Neuronal stem cell (in vitro differentiated cells): ENCODE measurements at regions not wholly inside any gene's neighbourhood (a gene's known extent, or its start where the extent isn't known, plus 50 kb on each side); places are given as distances from the start of the nearest gene placed in this dataset.

Source experiments
- DNase-seq: peaks from one replicate; pipeline ENCODE4 v3.0.0-alpha.2; 2013; ENCODE audit warnings: low spot score
- H2AFZ ChIP-seq: one replicate; pipeline ENCODE4 v1.6.1; 2013; ENCODE audit warnings: mild to moderate bottlenecking, low read length, inconsistent platforms
- H2AK5ac ChIP-seq: 2 replicates; pipeline ENCODE4 v1.6.1; 2013; ENCODE audit warnings: low read depth, mild to moderate bottlenecking, inconsistent platforms, low read length, moderate library complexity, mixed read lengths
- H2BK120ac ChIP-seq: 2 replicates; pipeline ENCODE4 v1.6.1; 2013; ENCODE audit warnings: low read depth, mild to moderate bottlenecking, inconsistent platforms, low read length, moderate library complexity, mixed read lengths
- H2BK12ac ChIP-seq: one replicate; pipeline ENCODE4 v1.6.1; 2013; ENCODE audit warnings: low read length, inconsistent platforms
- H2BK15ac ChIP-seq: 2 replicates; pipeline ENCODE4 v1.6.1; 2013; ENCODE audit warnings: mild to moderate bottlenecking, low read length, inconsistent platforms, mixed read lengths
- H2BK5ac ChIP-seq: one replicate; pipeline ENCODE4 v1.6.1; 2013; ENCODE audit warnings: inconsistent platforms, mild to moderate bottlenecking, low read length, moderate library complexity
- H3K14ac ChIP-seq: one replicate; pipeline ENCODE4 v1.6.1; 2013; ENCODE audit warnings: low read length, inconsistent platforms
- H3K18ac ChIP-seq: 2 replicates; pipeline ENCODE4 v1.6.1; 2013; ENCODE audit warnings: low read length, inconsistent platforms
- H3K23ac ChIP-seq: 2 replicates; pipeline ENCODE4 v1.6.1; 2013; ENCODE audit warnings: low read depth, mild to moderate bottlenecking, mixed read lengths, low read length, inconsistent platforms; ENCODE audit not compliant: poor library complexity
- H3K27ac ChIP-seq: replicated peaks from 3 replicates; pipeline ENCODE4 v1.5.1; 2013; ENCODE audit warnings: low read length, inconsistent platforms
- H3K27me3 ChIP-seq, 3 experiments: 2 replicates each; pipeline ENCODE4 v1.6.1; 2013; ENCODE audit warnings: low read length in 3 of 3, mild to moderate bottlenecking in 2 of 3, inconsistent platforms in 1 of 3, low read depth in 1 of 3, mixed read lengths in 1 of 3, moderate library complexity in 1 of 3; ENCODE audit not compliant: control insufficient read depth in 3 of 3, insufficient read depth in 3 of 3
- H3K36me3 ChIP-seq, 2 donors: replicated peaks in 1 of 2; 2 replicates each; pipeline ENCODE4 v1.6.1; 2013; ENCODE audit warnings: low read length in 2 of 2; ENCODE audit not compliant: control insufficient read depth in 2 of 2, insufficient read depth in 2 of 2
- H3K4ac ChIP-seq: 2 replicates; pipeline ENCODE4 v1.6.1; 2013; ENCODE audit warnings: inconsistent platforms, mild to moderate bottlenecking, low read length, moderate library complexity
- H3K4me1 ChIP-seq, 2 donors: 1 replicate in 1 of 2; 2 replicates in 1 of 2; pipeline ENCODE4 v1.6.1; 2013; ENCODE audit warnings: low read length in 2 of 2, low read depth in 1 of 2; ENCODE audit not compliant: control insufficient read depth in 2 of 2, insufficient read depth in 1 of 2
- H3K4me2 ChIP-seq: one replicate; pipeline ENCODE4 v1.6.1; 2013; ENCODE audit warnings: mild to moderate bottlenecking, low read length, inconsistent platforms; ENCODE audit not compliant: insufficient read depth, poor library complexity, severe bottlenecking
- H3K4me3 ChIP-seq, 2 donors: 2 replicates each; pipeline ENCODE4 v1.5.1; 2013; ENCODE audit warnings: low read length in 2 of 2, mild to moderate bottlenecking in 2 of 2, inconsistent platforms in 1 of 2, moderate library complexity in 1 of 2
- H3K79me1 ChIP-seq: one replicate; pipeline ENCODE4 v1.6.1; 2013; ENCODE audit warnings: low read depth, mild to moderate bottlenecking, inconsistent platforms, low read length, moderate library complexity
- H3K9ac ChIP-seq: one replicate; pipeline ENCODE4 v1.6.1; 2013; ENCODE audit warnings: mild to moderate bottlenecking, low read depth, low read length, inconsistent platforms; ENCODE audit not compliant: poor library complexity
- H3K9me3 ChIP-seq, 2 donors: replicated peaks in 1 of 2; 2 replicates each; pipeline versions ENCODE3 to v1.6.1; 2013; ENCODE audit warnings: low read length in 2 of 2, mild to moderate bottlenecking in 2 of 2, inconsistent platforms in 1 of 2, low read depth in 1 of 2, mixed read lengths in 1 of 2, moderate library complexity in 1 of 2; ENCODE audit not compliant: control insufficient read depth in 2 of 2, insufficient read depth in 1 of 2
- H4K8ac ChIP-seq: one replicate; pipeline ENCODE4 v1.6.1; 2013; ENCODE audit warnings: low read depth, mild to moderate bottlenecking, inconsistent platforms, low read length, moderate library complexity
- H4K91ac ChIP-seq: one replicate; pipeline ENCODE4 v1.6.1; 2013; ENCODE audit warnings: low read length, low read depth, mild to moderate bottlenecking, inconsistent platforms; ENCODE audit not compliant: poor library complexity
- WGBS, 2 donors: extraction: QIAGEN DNeasy Blood & Tissue Kit; methylation state at CpG; one replicate each; pipeline ENCODE4 v1.1.7; 2013; ENCODE audit warnings: missing lambda C conversion rate in 2 of 2, mixed read lengths in 1 of 2; ENCODE audit not compliant: insufficient read length in 2 of 2, insufficient replicate concordance in 1 of 2; ENCODE audit errors: extremely low coverage in 2 of 2; 5-methylcytosine and 5-hydroxymethylcytosine counted together

- Histone ChIP-seq H3K9me3 (peaks cover 0 to 2% of the 10 kb centered on the region in 2 donors), H3K79me1 (no peaks in the 10 kb centered on the region), H3K27me3 (no peaks in the 10 kb centered on the region), H3K4me2 (no peak overlapping the region), H2BK12ac (no peak overlapping the region), H2BK120ac (no peak overlapping the region), H3K4me3 (no peak overlapping the region), H2BK15ac (no peak overlapping the region), H3K36me3 (no peaks in the 10 kb centered on the region), H3K14ac (no peak overlapping the region), H3K23ac (no peak overlapping the region), H3K18ac (no peak overlapping the region), H4K91ac (no peak overlapping the region), H3K4me1 (no peaks in the 10 kb centered on the region), H2AK5ac (no peak overlapping the region), H3K4ac (no peak overlapping the region), H2AFZ (no peak overlapping the region), H3K27ac (no peak overlapping the region), H3K9ac (no peak overlapping the region), H2BK5ac (no peak overlapping the region), H4K8ac (no peak overlapping the region)
- no peak for DNase-seq
- no CpG with 5 or more reads among the region's 2 CpGs for WGBS, 2 donors
Observed at GRCh38 chr4:111530446-111530845, 614.8 kb upstream of the FAM241A start.

DNA sequence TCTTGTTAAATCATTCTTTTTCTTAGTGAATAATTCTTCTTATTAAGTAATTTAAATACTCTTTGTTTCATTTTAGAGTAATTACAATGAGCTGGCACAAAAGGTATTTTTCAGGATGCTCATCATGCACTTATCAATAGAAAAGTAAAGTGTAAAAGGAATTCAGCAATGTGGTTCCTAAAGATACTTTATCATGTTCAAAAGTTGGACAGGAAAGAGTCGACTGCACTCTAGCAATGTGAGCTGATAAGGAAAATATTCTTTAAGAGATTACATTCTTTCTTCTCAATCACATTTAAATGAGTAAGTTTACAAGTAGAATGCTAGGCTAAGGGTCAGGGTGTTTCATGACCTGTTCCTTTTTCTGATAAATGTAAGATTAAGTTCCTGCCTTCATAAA is 609.5 kb upstream of the FAM241A start:
- Histone ChIP-seq H2BK120ac (no peak overlapping the region), H4K91ac (no peak overlapping the region), H3K4me1 (no peaks in the 10 kb centered on the region), H2BK15ac (no peak overlapping the region), H3K4ac (no peak overlapping the region), H4K8ac (no peak overlapping the region), H2AK5ac (no peak overlapping the region), H3K9ac (no peak overlapping the region), H2AFZ (no peak overlapping the region), H3K14ac (no peak overlapping the region), H3K27ac (no peak overlapping the region), H3K79me1 (no peaks in the 10 kb centered on the region), H2BK12ac (no peak overlapping the region), H3K4me3 (no peak overlapping the region), H3K4me2 (no peak overlapping the region), H3K27me3 (no peaks in the 10 kb centered on the region), H2BK5ac (no peak overlapping the region), H3K36me3 (no peaks in the 10 kb centered on the region), H3K18ac (no peak overlapping the region), H3K9me3 (no peaks in the 10 kb centered on the region), H3K23ac (no peak overlapping the region)
- WGBS, 2 donors: no CpG with 5 or more reads among the region's 1 CpG
- no peak for DNase-seq

DNA sequence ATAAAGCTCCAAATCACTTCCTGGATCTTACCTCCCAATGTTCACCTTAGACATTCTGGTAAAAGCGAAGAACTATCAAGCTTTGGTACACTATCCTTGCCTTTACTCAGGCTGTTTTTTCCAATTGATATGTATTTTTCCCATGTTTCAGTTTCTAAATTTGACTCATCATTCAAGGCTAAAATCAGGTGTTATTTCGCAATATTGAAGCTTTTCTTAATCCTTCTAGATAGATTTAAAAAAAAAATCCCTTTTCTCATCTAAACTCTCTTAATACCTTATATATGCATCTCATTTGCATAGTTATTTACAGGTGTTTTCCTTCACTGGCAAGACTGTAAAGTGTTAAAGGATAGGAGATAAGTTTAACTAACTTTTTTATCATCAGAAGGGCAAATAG is 608.1 kb upstream of the FAM241A start:
- H3K79me1 ChIP-seq: no peaks in the 10 kb centered on the region
- no peak for DNase-seq
- H3K23ac ChIP-seq: no peak overlapping the region
- no peak overlapping the region for H2AK5ac ChIP-seq
- no peaks in the 10 kb centered on the region for H3K9me3 ChIP-seq
- H2BK120ac ChIP-seq: no peak overlapping the region
- no peak overlapping the region for H2BK15ac ChIP-seq
- no peak overlapping the region for H4K8ac ChIP-seq
- H3K18ac ChIP-seq: no peak overlapping the region
- H3K4me1 ChIP-seq: no peaks in the 10 kb centered on the region
- no peak overlapping the region for H3K14ac ChIP-seq
- H2BK5ac ChIP-seq: no peak overlapping the region
- H3K27me3 ChIP-seq: no peaks in the 10 kb centered on the region
- H3K4ac ChIP-seq: no peak overlapping the region
- no peak overlapping the region for H2BK12ac ChIP-seq
- no peak overlapping the region for H2AFZ ChIP-seq
- H3K4me3 ChIP-seq: no peak overlapping the region
- no peak overlapping the region for H3K4me2 ChIP-seq
- no peak overlapping the region for H4K91ac ChIP-seq
- no CpG with 5 or more reads among the region's 2 CpGs for WGBS, 2 donors
- no peak overlapping the region for H3K9ac ChIP-seq
- H3K27ac ChIP-seq: no peak overlapping the region
- H3K36me3 ChIP-seq: no peaks in the 10 kb centered on the region

- Histone ChIP-seq H3K9me3 (no peaks in the 10 kb centered on the region), H4K8ac (no peak overlapping the region), H3K23ac (no peak overlapping the region), H3K4me2 (no peak overlapping the region), H3K27me3 (no peaks in the 10 kb centered on the region), H2BK12ac (no peak overlapping the region), H3K4me3 (no peak overlapping the region), H2BK120ac (no peak overlapping the region), H2AFZ (no peak overlapping the region), H3K4me1 (no peaks in the 10 kb centered on the region), H3K14ac (no peak overlapping the region), H3K36me3 (no peaks in the 10 kb centered on the region), H3K18ac (no peak overlapping the region), H3K27ac (no peak overlapping the region), H2BK15ac (no peak overlapping the region), H2AK5ac (no peak overlapping the region), H3K4ac (no peak overlapping the region), H2BK5ac (no peak overlapping the region), H3K79me1 (no peaks in the 10 kb centered on the region), H4K91ac (no peak overlapping the region), H3K9ac (no peak overlapping the region)
- DNase-seq: no peak
- WGBS, 2 donors: no CpG with 5 or more reads among the region's 3 CpGs
Observed at GRCh38 chr4:111537871-111538270, 607.4 kb upstream of the FAM241A start.
